ENCODE measurements at regions not wholly inside any gene's neighbourhood (a gene's known extent, or its start where the extent isn't known, plus 50 kb on each side); places are given as distances from the start of the nearest gene placed in this dataset.

- TF ChIP-seq, protein P1, sequence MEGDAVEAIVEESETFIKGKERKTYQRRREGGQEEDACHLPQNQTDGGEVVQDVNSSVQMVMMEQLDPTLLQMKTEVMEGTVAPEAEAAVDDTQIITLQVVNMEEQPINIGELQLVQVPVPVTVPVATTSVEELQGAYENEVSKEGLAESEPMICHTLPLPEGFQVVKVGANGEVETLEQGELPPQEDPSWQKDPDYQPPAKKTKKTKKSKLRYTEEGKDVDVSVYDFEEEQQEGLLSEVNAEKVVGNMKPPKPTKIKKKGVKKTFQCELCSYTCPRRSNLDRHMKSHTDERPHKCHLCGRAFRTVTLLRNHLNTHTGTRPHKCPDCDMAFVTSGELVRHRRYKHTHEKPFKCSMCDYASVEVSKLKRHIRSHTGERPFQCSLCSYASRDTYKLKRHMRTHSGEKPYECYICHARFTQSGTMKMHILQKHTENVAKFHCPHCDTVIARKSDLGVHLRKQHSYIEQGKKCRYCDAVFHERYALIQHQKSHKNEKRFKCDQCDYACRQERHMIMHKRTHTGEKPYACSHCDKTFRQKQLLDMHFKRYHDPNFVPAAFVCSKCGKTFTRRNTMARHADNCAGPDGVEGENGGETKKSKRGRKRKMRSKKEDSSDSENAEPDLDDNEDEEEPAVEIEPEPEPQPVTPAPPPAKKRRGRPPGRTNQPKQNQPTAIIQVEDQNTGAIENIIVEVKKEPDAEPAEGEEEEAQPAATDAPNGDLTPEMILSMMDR (IDR thresholded peaks at IDR 0.05; ENCODE audit: low read depth, low read length, poor library complexity, severe bottlenecking): no peak
- TF ChIP-seq EZH2phosphoT487 (IDR thresholded peaks at IDR 0.05; ENCODE audit: borderline replicate concordance, low read length): no peak
Measured at GRCh38 chr2:118473846-118474540, 373.5 kb downstream of the EN1 start.

Data from DOHH2 (cell line).